Spleen (tissue), 11 donors: ENCODE measurements at regions not wholly inside any gene's neighbourhood (a gene's known extent, or its start where the extent isn't known, plus 50 kb on each side); places are given as distances from the start of the nearest gene placed in this dataset.

Source experiments
- DNase-seq: peaks from one replicate; pipeline ENCODE4 v3.0.0-alpha.2; 2020
- H3K27ac ChIP-seq, 8 donors: fragments of 200-600 bp; sonication (generic) in 7 of 8; 1 replicate in 4 of 8; 2 replicates in 4 of 8; pipeline versions ENCODE4 v1.5.0 to v1.8.0; 2016 to 2021; ENCODE audit warnings: inconsistent platforms in 4 of 8, mild to moderate bottlenecking in 4 of 8, moderate library complexity in 1 of 8
- H3K27me3 ChIP-seq, 7 donors: fragments of 200-600 bp; sonication (generic) in 6 of 7; replicated peaks in 1 of 7; 1 replicate in 4 of 7; 2 replicates in 3 of 7; pipeline versions ENCODE4 v1.5.0 to v1.8.0; 2016 to 2021; ENCODE audit warnings: inconsistent platforms in 3 of 7, mild to moderate bottlenecking in 1 of 7
- H3K36me3 ChIP-seq, 6 donors: fragments of 200-600 bp; sonication (generic) in 5 of 6; 1 replicate in 4 of 6; 2 replicates in 2 of 6; pipeline versions ENCODE4 v1.5.0 to v1.8.0; 2016 to 2021; ENCODE audit warnings: inconsistent platforms in 2 of 6
- H3K4me1 ChIP-seq, 6 donors: fragments of 200-600 bp; sonication (generic) in 5 of 6; 1 replicate in 3 of 6; 2 replicates in 3 of 6; pipeline versions ENCODE4 v1.5.0 to v1.8.0; 2016 to 2021; ENCODE audit warnings: inconsistent platforms in 3 of 6
- H3K4me3 ChIP-seq, 8 donors: fragments of 200-600 bp; sonication (generic) in 7 of 8; 1 replicate in 4 of 8; 2 replicates in 4 of 8; pipeline versions ENCODE4 v1.5.0 to v1.8.0; 2016 to 2021; ENCODE audit warnings: inconsistent platforms in 4 of 8, mild to moderate bottlenecking in 4 of 8, moderate library complexity in 2 of 8
- H3K9me3 ChIP-seq, 8 donors: fragments of 200-600 bp; sonication (generic) in 7 of 8; 1 replicate in 4 of 8; 2 replicates in 4 of 8; pipeline versions ENCODE4 v1.5.0 to v1.8.0; 2016 to 2021; ENCODE audit warnings: inconsistent platforms in 4 of 8
- CTCF ChIP-seq, 11 experiments: fragments of 200-600 bp in 7 of 11; fragments of 450-650 bp in 4 of 11; sonication (generic) in 4 of 11; IDR thresholded peaks in 8 of 11; conservative IDR thresholded peaks in 3 of 11; 1 replicate in 7 of 11; 2 replicates in 4 of 11; pipeline versions ENCODE4 v1.4.0 to v1.8.0; 2016 to 2021; ENCODE audit warnings: antibody characterized with exemption in 11 of 11, inconsistent platforms in 4 of 11, mild to moderate bottlenecking in 1 of 11
- POLR2A ChIP-seq, 3 donors: fragments of 450-650 bp; IDR thresholded peaks; one replicate each; pipeline ENCODE4 v1.5.1; 2017; ENCODE audit warnings: antibody characterized with exemption in 3 of 3, mild to moderate bottlenecking in 1 of 3
- POLR2AphosphoS5 ChIP-seq, 3 donors: sonication (generic); formaldehyde crosslinking; IDR thresholded peaks; one replicate each; pipeline ENCODE4 v1.5.1; 2017; ENCODE audit warnings: antibody characterized with exemption in 3 of 3
- WGBS, 5 donors: extraction: QIAGEN DNeasy Blood & Tissue Kit in 3 of 5; methylation state at CpG; one replicate each; pipeline versions ENCODE4 v1.1.5 to v1.1.7; 2013 to 2018; 5-methylcytosine and 5-hydroxymethylcytosine counted together
- intact Hi-C: fragments of 100-400 bp; cut with DNase I; formaldehyde crosslinking; loops from one replicate; pipeline ENCODE4 v1.15.0; 2023; ENCODE audit warnings: low total_unique reads
- donor health status: healthy with polysubstance abuse.
- donor health status: DM: no; HTN: no; CAD: no; lungs with moderate emphysema.
- donor health status: DM: no; HTN: no; CAD: no.
- donor health status: Bipolar disorder and iron deficiency.
- donor health status: healthy.
- donor health status: DM: no; HTN: no; CAD: no.
- donor health status: DM: yes; HTN: yes; CAD: no.

- Histone ChIP-seq H3K9me3 (peaks cover 0 to 4% (median 0%) of the 10 kb centered on the region in 8 donors), H3K4me1 (peaks cover 0 to 18% (median 0%) of the 10 kb centered on the region in 6 donors), H3K36me3 (no peaks in the 10 kb centered on the region), H3K4me3 (no peak overlapping the region), H3K27me3 (no peaks in the 10 kb centered on the region), H3K27ac (peak overlapping the region in 5 of 8 donors; percentile 16 to 81 (median 52))
- DNase-seq = no peak
- TF ChIP-seq CTCF (IDR thresholded peaks at IDR 0.05 in 8 of 11, conservative IDR thresholded peaks at IDR 0.05 in 3 of 11) (no peak), POLR2AphosphoS5 (IDR thresholded peaks at IDR 0.05) (no peak), POLR2A (IDR thresholded peaks at IDR 0.05) (no peak)
- WGBS, 5 donors = 66 to 94% (median 77%) methylated on average over 3 of the region's 3 CpGs
- intact Hi-C loops = no loop called here
Measured at GRCh38 chr6:113464536-113464935, 392.6 kb upstream of the MARCKS start.

- intact Hi-C loops = no loop called here
- peaks cover 0 to 4% (median 0%) of the 10 kb centered on the region in 8 donors for H3K9me3 ChIP-seq
- H3K4me1 ChIP-seq = peaks cover 0 to 18% (median 0%) of the 10 kb centered on the region in 6 donors
- peak overlapping the region in 5 of 8 donors; percentile 16 to 81 (median 52) for H3K27ac ChIP-seq
- WGBS, 5 donors = 53 to 76% (median 66%) methylated on average over 3 of the region's 3 CpGs
- peak overlapping the region in 1 of 8 donors; percentile 7 for H3K4me3 ChIP-seq
- H3K27me3 ChIP-seq = no peaks in the 10 kb centered on the region
- no peaks in the 10 kb centered on the region for H3K36me3 ChIP-seq
- TF ChIP-seq CTCF (IDR thresholded peaks at IDR 0.05 in 8 of 11, conservative IDR thresholded peaks at IDR 0.05 in 3 of 11) = peak in 1 of 11 experiments; percentile 11
- peak in 1 of 3 donors; percentile 39 for TF ChIP-seq POLR2AphosphoS5 (IDR thresholded peaks at IDR 0.05)
- no peak for TF ChIP-seq POLR2A (IDR thresholded peaks at IDR 0.05)
- DNase-seq = no peak
Measured at GRCh38 chr6:113464960-113465359, 392.2 kb upstream of the MARCKS start.

- Histone ChIP-seq H3K27me3 (no peaks in the 10 kb centered on the region), H3K4me3 (no peak overlapping the region), H3K27ac (peak overlapping the region in 3 of 8 donors; percentile 41 to 81 (median 66)), H3K9me3 (peaks cover 0 to 4% (median 0%) of the 10 kb centered on the region in 8 donors), H3K4me1 (peaks cover 0 to 18% (median 0%) of the 10 kb centered on the region in 6 donors), H3K36me3 (no peaks in the 10 kb centered on the region)
- DNase-seq = no peak
- TF ChIP-seq POLR2AphosphoS5 (IDR thresholded peaks at IDR 0.05) = no peak
- no peak for TF ChIP-seq CTCF (IDR thresholded peaks at IDR 0.05 in 8 of 11, conservative IDR thresholded peaks at IDR 0.05 in 3 of 11)
- intact Hi-C loops = no loop called here
- WGBS, 5 donors = 66 to 84% (median 70%) methylated on average over 4 of the region's 4 CpGs
Measured at GRCh38 chr6:113466526-113466925, 390.6 kb upstream of the MARCKS start.

- Histone ChIP-seq H3K9me3 (no peaks in the 10 kb centered on the region), H3K4me3 (no peak overlapping the region), H3K4me1 (no peaks in the 10 kb centered on the region), H3K27me3 (no peaks in the 10 kb centered on the region), H3K27ac (no peak overlapping the region), H3K36me3 (no peaks in the 10 kb centered on the region)
- 85 to 100% (median 96%) methylated on average over 1 of the region's 1 CpG; no CpG with 5 or more reads in 1 of the 5 donors for WGBS, 5 donors
- intact Hi-C loops = no loop called here
- TF ChIP-seq POLR2AphosphoS5 (IDR thresholded peaks at IDR 0.05) = no peak
- TF ChIP-seq POLR2A (IDR thresholded peaks at IDR 0.05) = no peak
- TF ChIP-seq CTCF (IDR thresholded peaks at IDR 0.05 in 8 of 11, conservative IDR thresholded peaks at IDR 0.05 in 3 of 11) = no peak
- DNase-seq = no peak
Measured at GRCh38 chr6:113475392-113475791, 381.8 kb upstream of the MARCKS start.
